Mesenchymal stem cell (in vitro differentiated cells and primary cell): ENCODE measurements at regions not wholly inside any gene's neighbourhood (a gene's known extent, or its start where the extent isn't known, plus 50 kb on each side); places are given as distances from the start of the nearest gene placed in this dataset.

ENCODE experiments used
- DNase-seq: peaks from one replicate; pipeline ENCODE4 v3.0.0-alpha.2; 2013
- H2AFZ ChIP-seq: one replicate; pipeline ENCODE4 v1.6.1; 2013; ENCODE audit warnings: low read depth, mild to moderate bottlenecking, control low read depth, inconsistent platforms, low read length, moderate library complexity
- H2AK5ac ChIP-seq: 2 replicates; pipeline ENCODE4 v1.6.1; 2013; ENCODE audit warnings: low read length, moderate library complexity, mild to moderate bottlenecking, inconsistent platforms; ENCODE audit not compliant: severe bottlenecking
- H2BK120ac ChIP-seq: one replicate; pipeline ENCODE4 v1.6.1; 2013; ENCODE audit warnings: low read depth, mild to moderate bottlenecking, inconsistent platforms, low read length, moderate library complexity
- H2BK12ac ChIP-seq, 2 experiments: one replicate each; pipeline ENCODE4 v1.6.1; 2013; ENCODE audit warnings: inconsistent platforms in 2 of 2, low read length in 2 of 2, mild to moderate bottlenecking in 2 of 2, moderate library complexity in 2 of 2, control low read depth in 1 of 2
- H2BK15ac ChIP-seq: one replicate; pipeline ENCODE4 v1.6.1; 2013; ENCODE audit warnings: mild to moderate bottlenecking, low read depth, inconsistent platforms; ENCODE audit not compliant: poor library complexity, severe bottlenecking
- H2BK5ac ChIP-seq: 2 replicates; pipeline ENCODE4 v1.6.1; 2013; ENCODE audit warnings: low read depth, mild to moderate bottlenecking, low read length, control low read depth, inconsistent platforms; ENCODE audit not compliant: poor library complexity, severe bottlenecking
- H3K14ac ChIP-seq, 2 experiments: one replicate each; pipeline ENCODE4 v1.6.1; 2013; ENCODE audit warnings: inconsistent platforms in 2 of 2, low read length in 2 of 2, control low read depth in 1 of 2, mild to moderate bottlenecking in 1 of 2, moderate library complexity in 1 of 2
- H3K18ac ChIP-seq, 2 experiments: one replicate each; pipeline ENCODE4 v1.6.1; 2013; ENCODE audit warnings: inconsistent platforms in 2 of 2, low read length in 2 of 2, control low read depth in 1 of 2, low read depth in 1 of 2, mild to moderate bottlenecking in 1 of 2
- H3K23ac ChIP-seq, 2 experiments: one replicate each; pipeline ENCODE4 v1.6.1; 2013; ENCODE audit warnings: inconsistent platforms in 2 of 2, low read length in 2 of 2, mild to moderate bottlenecking in 2 of 2, moderate library complexity in 2 of 2, control low read depth in 1 of 2
- H3K27ac ChIP-seq: 2 replicates; pipeline ENCODE4 v1.5.1; 2013; ENCODE audit warnings: mild to moderate bottlenecking, moderate library complexity, low read length, control low read depth, inconsistent platforms; ENCODE audit not compliant: poor library complexity, severe bottlenecking
- H3K27me3 ChIP-seq, 2 experiments: 2 replicates each; pipeline versions ENCODE4 v1.6.1 to v1.7.0; 2013; ENCODE audit warnings: low read length in 2 of 2, mild to moderate bottlenecking in 2 of 2, moderate library complexity in 2 of 2, control low read depth in 1 of 2, inconsistent platforms in 1 of 2; ENCODE audit not compliant: control insufficient read depth in 1 of 2, insufficient read depth in 1 of 2
- H3K36me3 ChIP-seq, 2 experiments: 2 replicates each; pipeline versions ENCODE4 v1.6.1 to v1.7.0; 2013; ENCODE audit warnings: low read length in 2 of 2, control low read depth in 1 of 2, inconsistent platforms in 1 of 2, low read depth in 1 of 2, mild to moderate bottlenecking in 1 of 2; ENCODE audit not compliant: insufficient read depth in 2 of 2, control insufficient read depth in 1 of 2
- H3K4ac ChIP-seq, 2 experiments: one replicate each; pipeline ENCODE4 v1.6.1; 2013; ENCODE audit warnings: inconsistent platforms in 2 of 2, low read length in 2 of 2, mild to moderate bottlenecking in 2 of 2, moderate library complexity in 2 of 2, control low read depth in 1 of 2, low read depth in 1 of 2
- H3K4me1 ChIP-seq: 2 replicates; pipeline ENCODE4 v1.6.1; 2013; ENCODE audit warnings: low read depth, low read length, control low read depth; ENCODE audit not compliant: control insufficient read depth, insufficient read depth
- H3K4me2 ChIP-seq: 2 replicates; pipeline ENCODE4 v1.6.1; 2013; ENCODE audit warnings: low read length, mild to moderate bottlenecking, inconsistent platforms; ENCODE audit not compliant: poor library complexity, severe bottlenecking
- H3K4me3 ChIP-seq, 2 experiments: 2 replicates each; pipeline versions ENCODE4 v1.5.1 to v1.7.0; 2013; ENCODE audit warnings: low read length in 2 of 2, mild to moderate bottlenecking in 2 of 2, control low read depth in 1 of 2, low read depth in 1 of 2; ENCODE audit not compliant: insufficient read depth in 1 of 2
- H3K79me1 ChIP-seq: replicated peaks from 2 replicates; pipeline ENCODE4 v1.6.1; 2013; ENCODE audit warnings: mild to moderate bottlenecking, control low read depth, low read length, inconsistent platforms; ENCODE audit not compliant: poor library complexity, severe bottlenecking
- H3K9ac ChIP-seq: 2 replicates; pipeline ENCODE4 v1.7.0; 2013; ENCODE audit warnings: mild to moderate bottlenecking, low read length, moderate library complexity
- H3K9me3 ChIP-seq: 2 replicates; pipeline ENCODE4 v1.7.0; 2013; ENCODE audit warnings: mild to moderate bottlenecking, low read length; ENCODE audit not compliant: control insufficient read depth
- H4K8ac ChIP-seq: one replicate; pipeline ENCODE4 v1.6.1; 2013; ENCODE audit warnings: inconsistent platforms, mild to moderate bottlenecking, low read length, moderate library complexity
- H4K91ac ChIP-seq: one replicate; pipeline ENCODE4 v1.6.1; 2013; ENCODE audit warnings: mild to moderate bottlenecking, low read length, inconsistent platforms
- WGBS: methylation state at CpG from one replicate; pipeline ENCODE4 v1.1.7; 2013; ENCODE audit warnings: mixed read lengths; 5-methylcytosine and 5-hydroxymethylcytosine counted together

- peaks cover 0 to 14% of the 10 kb centered on the region in 2 experiments for H3K36me3 ChIP-seq
- no peak overlapping the region for H3K4me3 ChIP-seq
- H4K8ac ChIP-seq: no peak overlapping the region
- H4K91ac ChIP-seq: no peak overlapping the region
- H3K79me1 ChIP-seq: no peaks in the 10 kb centered on the region
- H2AK5ac ChIP-seq: no peak overlapping the region
- H3K27ac ChIP-seq: no peak overlapping the region
- no peak overlapping the region for H2BK5ac ChIP-seq
- no peak overlapping the region for H3K14ac ChIP-seq
- H2AFZ ChIP-seq: no peak overlapping the region
- H3K4me2 ChIP-seq: no peak overlapping the region
- no peak overlapping the region for H2BK15ac ChIP-seq
- 94% methylated on average over 5 of the region's 5 CpGs for WGBS
- no peak overlapping the region for H3K9ac ChIP-seq
- no peak overlapping the region for H3K23ac ChIP-seq
- no peak overlapping the region for H2BK120ac ChIP-seq
- no peaks in the 10 kb centered on the region for H3K27me3 ChIP-seq
- no peak for DNase-seq
- no peaks in the 10 kb centered on the region for H3K9me3 ChIP-seq
- H3K18ac ChIP-seq: no peak overlapping the region
- H3K4ac ChIP-seq: no peak overlapping the region
- H2BK12ac ChIP-seq: no peak overlapping the region
- peaks cover 3% of the 10 kb centered on the region for H3K4me1 ChIP-seq
Measured at GRCh38 chr6:2361195-2361594, 115.8 kb upstream of the GMDS start.

DNA sequence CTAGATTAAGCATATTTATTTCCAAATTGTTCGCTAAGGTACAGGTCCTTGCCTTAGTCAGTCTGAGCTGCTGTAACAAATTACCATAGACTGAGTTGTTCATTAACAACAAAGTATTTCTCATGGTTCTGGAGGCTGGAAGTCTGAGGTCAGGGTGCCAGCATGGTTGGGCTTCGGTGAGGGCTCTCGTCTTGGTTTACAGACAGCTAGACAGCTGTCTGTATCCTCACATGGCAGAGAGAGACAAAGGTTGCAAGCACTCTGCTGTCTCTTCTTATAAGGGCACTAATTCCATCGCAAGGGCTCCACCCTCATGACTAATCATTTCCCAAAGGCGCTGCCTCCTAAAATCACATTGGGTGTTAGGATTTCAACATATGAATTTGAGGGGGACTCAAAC lies 115.3 kb upstream of the GMDS start:
- peaks cover 0 to 14% of the 10 kb centered on the region in 2 experiments for H3K36me3 ChIP-seq
- H4K91ac ChIP-seq: no peak overlapping the region
- no peak overlapping the region for H2BK15ac ChIP-seq
- no peak for DNase-seq
- no peak overlapping the region for H4K8ac ChIP-seq
- H2AK5ac ChIP-seq: no peak overlapping the region
- peaks cover 3% of the 10 kb centered on the region for H3K4me1 ChIP-seq
- no peak overlapping the region for H2AFZ ChIP-seq
- H3K4ac ChIP-seq: no peak overlapping the region
- 92% methylated on average over 5 of the region's 5 CpGs for WGBS
- no peak overlapping the region for H2BK12ac ChIP-seq
- H2BK120ac ChIP-seq: no peak overlapping the region
- H2BK5ac ChIP-seq: no peak overlapping the region
- no peaks in the 10 kb centered on the region for H3K27me3 ChIP-seq
- H3K9me3 ChIP-seq: no peaks in the 10 kb centered on the region
- no peak overlapping the region for H3K14ac ChIP-seq
- no peak overlapping the region for H3K9ac ChIP-seq
- H3K4me3 ChIP-seq: no peak overlapping the region
- H3K27ac ChIP-seq: no peak overlapping the region
- H3K18ac ChIP-seq: no peak overlapping the region
- no peak overlapping the region for H3K23ac ChIP-seq
- H3K4me2 ChIP-seq: no peak overlapping the region
- H3K79me1 ChIP-seq: no peaks in the 10 kb centered on the region

DNA sequence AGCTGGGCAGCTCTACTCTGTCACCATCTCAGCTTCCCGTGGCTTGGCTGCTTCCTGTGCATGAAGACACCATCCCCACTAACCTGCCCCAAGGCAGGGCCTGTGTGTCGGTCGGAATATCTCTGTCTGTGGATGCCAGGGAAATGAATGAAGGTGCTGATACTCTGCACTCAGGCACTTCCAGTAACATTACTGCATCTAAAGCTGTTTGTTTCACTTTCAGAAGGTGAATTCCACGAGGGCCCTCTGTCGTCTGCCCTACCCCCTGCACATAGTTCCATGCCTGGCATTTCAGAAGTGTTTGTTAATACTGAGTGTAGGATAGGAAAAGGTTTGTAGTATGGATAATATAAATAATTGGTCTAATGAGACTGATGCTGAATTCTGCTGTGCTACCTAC lies 114.7 kb upstream of the GMDS start:
- Histone ChIP-seq H2BK5ac (no peak overlapping the region), H4K91ac (no peak overlapping the region), H3K27ac (no peak overlapping the region), H2BK120ac (no peak overlapping the region), H2BK12ac (no peak overlapping the region), H3K4me1 (peaks cover 3% of the 10 kb centered on the region), H3K14ac (no peak overlapping the region), H3K9ac (no peak overlapping the region), H2BK15ac (no peak overlapping the region), H2AK5ac (no peak overlapping the region), H4K8ac (no peak overlapping the region), H2AFZ (no peak overlapping the region), H3K4ac (no peak overlapping the region), H3K9me3 (no peaks in the 10 kb centered on the region), H3K27me3 (no peaks in the 10 kb centered on the region), H3K4me2 (no peak overlapping the region), H3K23ac (no peak overlapping the region), H3K4me3 (no peak overlapping the region), H3K36me3 (peaks cover 0 to 14% of the 10 kb centered on the region in 2 experiments), H3K18ac (no peak overlapping the region), H3K79me1 (no peaks in the 10 kb centered on the region)
- WGBS: 71% methylated on average over 5 of the region's 5 CpGs
- no peak for DNase-seq

- no peak overlapping the region for H2BK5ac ChIP-seq
- H2AFZ ChIP-seq: no peak overlapping the region
- no peak overlapping the region for H3K4ac ChIP-seq
- H3K9ac ChIP-seq: no peak overlapping the region
- H2BK15ac ChIP-seq: no peak overlapping the region
- no peak overlapping the region for H2BK120ac ChIP-seq
- H3K9me3 ChIP-seq: no peaks in the 10 kb centered on the region
- H2AK5ac ChIP-seq: no peak overlapping the region
- no peak overlapping the region for H3K4me2 ChIP-seq
- peaks cover 0 to 5% of the 10 kb centered on the region in 2 experiments for H3K36me3 ChIP-seq
- no peak overlapping the region for H4K91ac ChIP-seq
- no peak overlapping the region for H2BK12ac ChIP-seq
- WGBS: 92% methylated on average over 2 of the region's 3 CpGs
- H3K23ac ChIP-seq: no peak overlapping the region
- no peak overlapping the region for H3K14ac ChIP-seq
- DNase-seq: no peak
- H3K79me1 ChIP-seq: no peaks in the 10 kb centered on the region
- H3K27ac ChIP-seq: no peak overlapping the region
- H3K27me3 ChIP-seq: no peaks in the 10 kb centered on the region
- no peak overlapping the region for H4K8ac ChIP-seq
- H3K18ac ChIP-seq: no peak overlapping the region
- H3K4me3 ChIP-seq: no peak overlapping the region
- H3K4me1 ChIP-seq: peaks cover 9% of the 10 kb centered on the region
Measured at GRCh38 chr6:2355150-2355549, 109.7 kb upstream of the GMDS start.
